Uterus (tissue), 2 donors: ENCODE measurements at regions not wholly inside any gene's neighbourhood (a gene's known extent, or its start where the extent isn't known, plus 50 kb on each side); places are given as distances from the start of the nearest gene placed in this dataset.

ENCODE experiments used
- CTCF ChIP-seq, 4 experiments: fragments of 200-600 bp in 2 of 4; fragments of 450-650 bp in 2 of 4; sonication (generic) in 2 of 4; IDR thresholded peaks; one replicate each; pipeline ENCODE4 v1.5.1; 2016 to 2019; ENCODE audit warnings: antibody characterized with exemption in 4 of 4, mild to moderate bottlenecking in 2 of 4, moderate library complexity in 1 of 4
- POLR2A ChIP-seq, 2 donors: fragments of 450-650 bp; IDR thresholded peaks; one replicate each; pipeline ENCODE4 v1.6.1; 2016; ENCODE audit warnings: antibody characterized with exemption in 2 of 2, mild to moderate bottlenecking in 1 of 2, moderate library complexity in 1 of 2

- TF ChIP-seq POLR2A (IDR thresholded peaks at IDR 0.05) (no peak), CTCF (IDR thresholded peaks at IDR 0.05) (no peak)
Measured at GRCh38 chrX:40938423-40938822, 146.8 kb upstream of the USP9X start.
